Activated CD4-positive, alpha-beta T cell treated with anti-CD3 and anti-CD28 coated beads for 24 hours (primary cell): ENCODE measurements at regions not wholly inside any gene's neighbourhood (a gene's known extent, or its start where the extent isn't known, plus 50 kb on each side); places are given as distances from the start of the nearest gene placed in this dataset.

Experiments used
- DNase-seq, 2 donors: peaks; one replicate each; pipeline ENCODE4 v3.0.0-alpha.2; 2020; ENCODE audit warnings: low read depth in 2 of 2

- DNase-seq = no peak
These were observed 250.7 kb downstream of the TBC1D4 start for GRCh38 chr13:75231235-75231634.

- no peak for DNase-seq
These were observed 255.1 kb downstream of the TBC1D4 start for GRCh38 chr13:75226733-75227435.

GRCh38 chr13:75226092-75226491, 255.9 kb downstream of the TBC1D4 start:
- DNase-seq = no peak

GRCh38 chr13:75225288-75226032, 256.5 kb downstream of the TBC1D4 start:
- DNase-seq = no peak

GRCh38 chr13:75224053-75224742, 257.8 kb downstream of the TBC1D4 start:
- no peak for DNase-seq

- DNase-seq = no peak
These were observed 259.9 kb downstream of the TBC1D4 start for GRCh38 chr13:75222031-75222430.

- no peak for DNase-seq
These were observed 261.1 kb downstream of the TBC1D4 start for GRCh38 chr13:75220861-75221260.

- no peak for DNase-seq
These were observed 261.8 kb downstream of the TBC1D4 start for GRCh38 chr13:75220238-75220542.

GRCh38 chr13:75219479-75220237, 262.3 kb downstream of the TBC1D4 start:
- DNase-seq = peak; percentile 81 to 82

- no peak for DNase-seq
These were observed 264.0 kb downstream of the TBC1D4 start for GRCh38 chr13:75217949-75218348.

GRCh38 chr13:75216038-75216437, 265.9 kb downstream of the TBC1D4 start:
- DNase-seq = no peak

GRCh38 chr13:75214846-75215245, 267.1 kb downstream of the TBC1D4 start:
- DNase-seq = no peak

- no peak for DNase-seq
These were observed 279.0 kb downstream of the TBC1D4 start for GRCh38 chr13:75202981-75203380.

- DNase-seq = no peak
These were observed 284.2 kb downstream of the TBC1D4 start for GRCh38 chr13:75197803-75198202.

GRCh38 chr13:75196147-75196837, 285.7 kb downstream of the TBC1D4 start:
- DNase-seq = no peak

- DNase-seq = no peak
These were observed 286.3 kb downstream of the TBC1D4 start for GRCh38 chr13:75195495-75196146.

- no peak for DNase-seq
These were observed 287.1 kb downstream of the TBC1D4 start for GRCh38 chr13:75194717-75195462.

- no peak for DNase-seq
These were observed 295.6 kb downstream of the TBC1D4 start for GRCh38 chr13:75186379-75186778.

- no peak for DNase-seq
These were observed 300.1 kb downstream of the TBC1D4 start for GRCh38 chr13:75181906-75182305.

- DNase-seq = no peak
These were observed 301.0 kb downstream of the TBC1D4 start for GRCh38 chr13:75180805-75181455.
